Muscle layer of duodenum (tissue), 2 donors: ENCODE measurements at regions not wholly inside any gene's neighbourhood (a gene's known extent, or its start where the extent isn't known, plus 50 kb on each side); places are given as distances from the start of the nearest gene placed in this dataset.
"Not testable (repeated sequence)": the region's sequence is repeated elsewhere in the genome, so short reads cannot be mapped to it uniquely, and the experiment has no call there.

ENCODE experiments used
- H3K27ac ChIP-seq: one replicate; pipeline ENCODE4 v1.7.0; 2013; ENCODE audit warnings: mild to moderate bottlenecking, low read length
- H3K27me3 ChIP-seq: one replicate; pipeline ENCODE4 v1.7.0; 2013; ENCODE audit warnings: low read depth, mild to moderate bottlenecking, control low read depth, low read length
- H3K36me3 ChIP-seq, 2 donors: one replicate each; pipeline ENCODE4 v1.7.0; 2013; ENCODE audit warnings: low read length in 2 of 2, control low read depth in 1 of 2, mild to moderate bottlenecking in 1 of 2; ENCODE audit not compliant: insufficient read depth in 2 of 2, control insufficient read depth in 1 of 2
- H3K4me1 ChIP-seq, 2 donors: one replicate each; pipeline ENCODE4 v1.7.0; 2013; ENCODE audit warnings: low read length in 2 of 2, mild to moderate bottlenecking in 2 of 2, control low read depth in 1 of 2, moderate library complexity in 1 of 2; ENCODE audit not compliant: insufficient read depth in 2 of 2, control insufficient read depth in 1 of 2
- H3K4me3 ChIP-seq, 2 donors: one replicate each; pipeline ENCODE4 v1.7.0; 2013; ENCODE audit warnings: low read length in 2 of 2, low read depth in 1 of 2, mild to moderate bottlenecking in 1 of 2
- H3K9me3 ChIP-seq, 2 donors: one replicate each; pipeline ENCODE4 v1.7.0; 2013; ENCODE audit warnings: low read length in 2 of 2, control low read depth in 1 of 2, mild to moderate bottlenecking in 1 of 2; ENCODE audit not compliant: control insufficient read depth in 1 of 2
- donor health status: healthy.

DNA sequence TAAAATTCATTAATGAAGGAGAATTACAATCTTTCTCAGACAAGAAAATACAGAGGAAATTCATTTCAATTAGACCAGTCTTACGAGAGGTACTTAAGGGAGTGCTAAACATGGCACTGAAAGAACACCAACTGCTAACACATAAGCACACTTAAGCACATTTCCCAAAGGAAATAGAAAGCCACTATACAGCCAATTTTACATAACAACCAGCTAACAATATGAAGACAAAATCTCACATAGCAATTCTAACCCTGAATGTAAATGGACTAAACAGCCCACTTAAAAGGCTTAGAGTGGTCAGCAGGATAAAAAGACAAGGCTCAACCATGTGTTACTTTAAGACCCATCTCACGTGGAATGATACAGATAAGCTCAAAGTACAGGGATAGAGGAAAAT is 339.5 kb upstream of the LUZP2 start:
- Histone ChIP-seq H3K36me3 (no peaks in the 10 kb centered on the region), H3K4me3 (no peak overlapping the region), H3K9me3 (no peaks in the 10 kb centered on the region), H3K27me3 (no peaks in the 10 kb centered on the region), H3K27ac (no peak overlapping the region), H3K4me1 (no peaks in the 10 kb centered on the region)

DNA sequence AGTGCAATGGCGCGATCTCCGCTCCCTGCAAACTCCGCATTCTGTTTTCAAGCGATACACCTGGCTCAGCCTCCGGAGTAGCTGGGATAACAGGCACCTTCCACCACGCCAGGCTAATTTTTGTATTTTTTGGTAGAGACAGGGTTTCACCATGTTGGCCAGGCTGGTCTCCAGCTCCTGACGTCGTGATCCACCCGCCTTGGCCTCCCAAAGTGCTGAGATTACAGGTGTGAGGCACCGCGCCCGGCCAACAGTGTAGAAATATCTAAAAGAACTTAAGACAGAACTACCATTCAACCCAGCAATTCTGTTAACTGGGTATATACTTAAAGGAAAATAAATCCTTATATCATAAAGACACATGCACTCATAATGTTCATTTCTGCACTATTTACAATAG is 335.3 kb upstream of the LUZP2 start:
- H3K27ac ChIP-seq, result no peak overlapping the region
- H3K9me3 ChIP-seq, result no peaks in the 10 kb centered on the region
- no peaks in the 10 kb centered on the region for H3K36me3 ChIP-seq
- H3K4me1 ChIP-seq, result no peaks in the 10 kb centered on the region
- no peaks in the 10 kb centered on the region for H3K27me3 ChIP-seq
- no peak overlapping the region for H3K4me3 ChIP-seq

DNA sequence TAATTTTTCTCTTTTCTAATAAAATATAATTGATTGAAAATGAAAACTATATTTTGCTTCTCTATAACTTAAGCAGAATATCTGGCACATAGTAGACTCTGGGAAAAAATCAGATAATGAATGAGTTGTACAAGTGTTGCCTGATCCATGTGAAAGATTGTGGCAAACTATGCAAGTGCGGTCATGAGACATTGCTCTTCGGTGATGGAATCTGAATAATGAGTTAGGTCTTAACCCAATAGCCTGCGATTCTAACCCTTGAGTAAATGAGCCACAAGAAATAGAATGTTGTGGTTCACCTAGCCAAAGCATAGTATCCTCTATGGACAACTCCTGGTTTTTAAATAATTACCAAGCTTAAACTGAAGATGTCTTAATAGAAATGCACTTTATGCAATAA is 333.7 kb upstream of the LUZP2 start:
- Histone ChIP-seq H3K27ac (no peak overlapping the region), H3K4me3 (no peak overlapping the region), H3K27me3 (no peaks in the 10 kb centered on the region), H3K9me3 (no peaks in the 10 kb centered on the region), H3K36me3 (no peaks in the 10 kb centered on the region), H3K4me1 (no peaks in the 10 kb centered on the region)

DNA sequence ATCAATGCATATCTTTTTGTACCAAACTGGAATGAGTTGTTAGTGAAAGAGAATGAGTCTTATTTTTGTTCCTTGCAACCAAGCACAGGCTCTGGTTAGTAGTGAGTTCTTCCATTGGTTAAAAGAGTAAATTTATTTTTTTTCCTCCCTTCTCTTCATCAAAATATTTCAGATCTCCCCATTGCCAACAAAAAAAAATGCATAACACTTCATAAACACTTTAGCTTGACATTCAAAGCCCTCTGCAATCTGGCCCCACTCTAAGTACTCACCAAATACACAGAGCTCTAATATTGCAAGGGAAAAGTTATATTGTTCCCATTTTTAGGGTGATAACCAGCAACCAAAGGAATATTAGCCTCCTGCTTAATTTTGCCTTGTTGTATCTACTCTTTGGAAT is 333.0 kb upstream of the LUZP2 start:
- Histone ChIP-seq H3K27me3 (no peaks in the 10 kb centered on the region), H3K4me3 (no peak overlapping the region), H3K36me3 (no peaks in the 10 kb centered on the region), H3K9me3 (no peaks in the 10 kb centered on the region), H3K4me1 (no peaks in the 10 kb centered on the region), H3K27ac (no peak overlapping the region)

DNA sequence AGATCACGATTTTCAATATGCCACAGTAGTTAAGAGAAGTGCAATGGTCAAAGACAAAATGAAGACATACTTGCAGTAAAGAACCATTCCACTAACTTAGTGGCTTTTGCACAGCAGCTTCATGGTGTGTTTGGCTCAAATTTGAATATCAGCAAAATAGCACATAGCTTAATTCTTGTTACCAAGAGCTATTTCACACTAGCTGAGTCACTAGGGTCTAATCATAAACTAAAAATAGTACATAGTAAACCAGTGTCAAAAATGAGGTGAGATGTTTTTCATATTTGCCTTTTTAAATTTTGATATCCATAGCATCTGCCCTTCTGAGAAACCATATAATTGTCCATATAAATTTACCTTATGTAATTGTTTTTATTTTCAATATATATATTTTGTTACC is 325.0 kb upstream of the LUZP2 start:
- Histone ChIP-seq H3K9me3 (no peaks in the 10 kb centered on the region), H3K36me3 (no peaks in the 10 kb centered on the region), H3K4me1 (no peaks in the 10 kb centered on the region), H3K27ac (no peak overlapping the region), H3K27me3 (no peaks in the 10 kb centered on the region), H3K4me3 (no peak overlapping the region)

GRCh38 chr11:24181395-24182047 is 315.3 kb upstream of the LUZP2 start:
- Histone ChIP-seq H3K27ac (no peak overlapping the region), H3K27me3 (no peaks in the 10 kb centered on the region), H3K36me3 (no peaks in the 10 kb centered on the region), H3K9me3 (no peaks in the 10 kb centered on the region), H3K4me1 (no peaks in the 10 kb centered on the region), H3K4me3 (no peak overlapping the region)

- not testable (repeated sequence) for H3K27ac ChIP-seq, H3K4me1 ChIP-seq, H3K36me3 ChIP-seq, H3K4me3 ChIP-seq, H3K9me3 ChIP-seq, H3K27me3 ChIP-seq
Observed at GRCh38 chr11:24185535-24185934, 311.3 kb upstream of the LUZP2 start.

- Histone ChIP-seq H3K4me1 (no peaks in the 10 kb centered on the region), H3K27me3 (no peaks in the 10 kb centered on the region), H3K9me3 (no peaks in the 10 kb centered on the region), H3K36me3 (no peaks in the 10 kb centered on the region), H3K4me3 (no peak overlapping the region), H3K27ac (no peak overlapping the region)
Observed at GRCh38 chr11:24196733-24197132, 300.1 kb upstream of the LUZP2 start.

- Histone ChIP-seq H3K36me3 (no peaks in the 10 kb centered on the region), H3K27ac (no peak overlapping the region), H3K4me3 (no peak overlapping the region), H3K9me3 (no peaks in the 10 kb centered on the region), H3K27me3 (no peaks in the 10 kb centered on the region), H3K4me1 (no peaks in the 10 kb centered on the region)
Observed at GRCh38 chr11:24198481-24198880, 298.4 kb upstream of the LUZP2 start.

DNA sequence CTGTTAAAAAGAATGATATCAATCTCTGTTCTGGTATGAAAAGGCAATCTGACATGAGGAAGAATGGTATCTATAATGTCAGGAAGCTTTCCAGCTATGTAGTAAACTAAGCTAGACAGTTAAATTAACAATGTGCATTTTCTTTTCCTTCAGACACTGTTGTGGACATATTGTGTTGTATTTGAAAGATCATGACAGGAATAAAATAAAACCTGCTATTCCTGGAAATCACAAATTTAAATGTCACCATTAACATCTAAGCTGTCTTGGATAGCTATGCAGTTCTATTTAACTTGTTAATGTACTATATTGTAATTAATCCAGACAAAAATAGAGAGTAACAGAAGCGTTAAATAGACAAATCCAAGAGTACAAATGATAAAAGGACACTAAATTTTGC is 297.4 kb upstream of the LUZP2 start:
- no peak overlapping the region for H3K27ac ChIP-seq
- no peaks in the 10 kb centered on the region for H3K27me3 ChIP-seq
- no peak overlapping the region for H3K4me3 ChIP-seq
- H3K9me3 ChIP-seq, result no peaks in the 10 kb centered on the region
- no peaks in the 10 kb centered on the region for H3K36me3 ChIP-seq
- H3K4me1 ChIP-seq, result no peaks in the 10 kb centered on the region

DNA sequence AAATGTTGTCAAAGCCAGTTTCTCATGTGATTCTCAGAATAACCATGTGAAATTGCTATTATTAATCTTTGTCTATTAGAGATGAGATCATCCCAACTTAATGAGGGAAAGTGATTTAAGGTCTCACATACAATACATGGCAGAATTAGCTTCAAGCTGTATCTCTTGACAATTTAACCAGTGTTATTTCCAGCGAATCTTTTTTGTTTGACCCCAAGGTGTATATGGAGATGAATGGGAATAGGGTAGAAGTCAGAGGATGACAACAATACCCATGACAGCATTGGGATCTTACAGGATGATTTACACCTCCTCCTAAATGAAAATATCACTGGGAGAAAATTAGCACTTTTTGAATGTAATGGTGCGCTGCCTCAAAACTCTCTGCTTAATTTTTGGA is 290.8 kb upstream of the LUZP2 start:
- Histone ChIP-seq H3K4me3 (no peak overlapping the region), H3K27ac (no peak overlapping the region), H3K4me1 (no peaks in the 10 kb centered on the region), H3K9me3 (no peaks in the 10 kb centered on the region), H3K36me3 (no peaks in the 10 kb centered on the region), H3K27me3 (no peaks in the 10 kb centered on the region)

DNA sequence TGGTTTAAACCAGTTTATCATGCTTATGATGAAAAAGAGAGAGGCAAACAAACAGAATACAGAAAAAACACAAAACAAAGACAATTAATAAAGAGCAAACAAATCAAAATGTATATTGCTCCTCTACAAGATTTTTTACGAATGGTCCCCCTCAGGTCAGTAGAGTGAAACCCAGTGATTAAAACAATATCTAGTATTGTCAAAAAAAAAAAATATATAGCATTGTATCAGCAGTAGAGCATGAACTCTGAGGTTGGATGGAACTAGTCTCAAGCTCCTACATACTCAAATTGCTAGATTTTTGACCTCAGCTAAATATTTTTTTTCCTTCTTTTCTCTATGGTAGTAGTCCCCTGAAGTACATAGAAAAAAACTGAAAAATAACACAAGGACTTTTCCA is 290.3 kb upstream of the LUZP2 start:
- H3K27ac ChIP-seq, result no peak overlapping the region

More for the DNA sequence above, 290.3 kb upstream of the LUZP2 start:
- no peaks in the 10 kb centered on the region for H3K27me3 ChIP-seq
- no peaks in the 10 kb centered on the region for H3K36me3 ChIP-seq
- H3K9me3 ChIP-seq, result no peaks in the 10 kb centered on the region
- no peak overlapping the region for H3K4me3 ChIP-seq
- no peaks in the 10 kb centered on the region for H3K4me1 ChIP-seq
